Vagina (tissue), 2 donors: ENCODE measurements at regions not wholly inside any gene's neighbourhood (a gene's known extent, or its start where the extent isn't known, plus 50 kb on each side); places are given as distances from the start of the nearest gene placed in this dataset.

Experiments
- DNase-seq, 2 donors: peaks; one replicate each; pipeline ENCODE4 v3.0.0-alpha.2; 2017; ENCODE audit errors: extremely low spot score in 2 of 2
- H3K27ac ChIP-seq: fragments of 200-600 bp; sonication (generic); one replicate; pipeline ENCODE4 v1.5.1; 2019
- H3K27me3 ChIP-seq: fragments of 200-600 bp; sonication (generic); one replicate; pipeline ENCODE4 v1.5.1; 2019
- H3K36me3 ChIP-seq, 2 donors: fragments of 200-600 bp; sonication (generic); one replicate each; pipeline ENCODE4 v1.5.1; 2017 to 2019
- H3K4me1 ChIP-seq: fragments of 200-600 bp; sonication (generic); one replicate; pipeline ENCODE4 v1.5.1; 2019
- H3K4me3 ChIP-seq, 2 donors: fragments of 200-600 bp; sonication (generic); 1 replicate in 1 of 2; 2 replicates in 1 of 2; pipeline ENCODE4 v1.5.1; 2016 to 2019
- H3K9me3 ChIP-seq: fragments of 200-600 bp; sonication (generic); one replicate; pipeline ENCODE4 v1.5.1; 2019
- POLR2A ChIP-seq, 2 donors: fragments of 450-650 bp; IDR thresholded peaks; one replicate each; pipeline ENCODE4 v1.6.1; 2017; ENCODE audit warnings: antibody characterized with exemption in 2 of 2, mild to moderate bottlenecking in 2 of 2, moderate library complexity in 2 of 2
- POLR2AphosphoS5 ChIP-seq, 2 donors: sonication (generic); formaldehyde crosslinking; IDR thresholded peaks; one replicate each; pipeline ENCODE4 v1.9.0; 2017; ENCODE audit warnings: antibody characterized with exemption in 2 of 2, mild to moderate bottlenecking in 2 of 2, low read depth in 1 of 2; ENCODE audit not compliant: insufficient read depth in 1 of 2
- intact Hi-C: fragments of 100-400 bp; cut with DNase I; formaldehyde crosslinking; loops from one replicate; pipeline ENCODE4 v1.15.1; 2023
- TF ChIP-seq, protein P1 (sequence below), 3 experiments: fragments of 450-650 bp in 2 of 3; fragments of 200-600 bp in 1 of 3; sonication (generic) in 1 of 3; IDR thresholded peaks; one replicate each; pipeline ENCODE4 v1.5.1; 2017 to 2019; ENCODE audit warnings: antibody characterized with exemption in 3 of 3, mild to moderate bottlenecking in 2 of 3, moderate library complexity in 2 of 3

DNA sequence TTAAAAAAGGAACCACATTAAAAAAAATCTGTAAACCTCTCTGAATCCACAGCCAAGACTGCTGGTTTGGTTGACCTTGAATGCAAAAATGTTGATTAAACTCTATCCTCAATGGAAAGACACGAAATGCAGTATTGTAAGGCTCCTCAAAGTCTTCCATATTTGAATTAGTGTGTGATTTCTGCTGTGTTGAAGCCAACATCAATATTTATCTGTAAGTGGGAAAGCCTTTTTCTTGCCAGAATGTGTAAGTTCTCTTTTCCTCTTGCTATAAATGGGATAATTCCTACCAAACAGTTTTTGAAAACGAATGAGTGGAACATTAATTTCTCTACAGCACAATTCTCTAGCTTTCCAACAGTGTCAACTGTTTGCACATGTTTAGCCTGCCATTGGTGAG lies 422.1 kb upstream of the TNC start:
- intact Hi-C loops = no loop called here
- DNase-seq = no peak
- TF ChIP-seq POLR2A (IDR thresholded peaks at IDR 0.05) (no peak), POLR2AphosphoS5 (IDR thresholded peaks at IDR 0.05; ENCODE audit: insufficient read depth in 1 of 2, low read depth in 1 of 2) (no peak)
- TF ChIP-seq, protein P1, sequence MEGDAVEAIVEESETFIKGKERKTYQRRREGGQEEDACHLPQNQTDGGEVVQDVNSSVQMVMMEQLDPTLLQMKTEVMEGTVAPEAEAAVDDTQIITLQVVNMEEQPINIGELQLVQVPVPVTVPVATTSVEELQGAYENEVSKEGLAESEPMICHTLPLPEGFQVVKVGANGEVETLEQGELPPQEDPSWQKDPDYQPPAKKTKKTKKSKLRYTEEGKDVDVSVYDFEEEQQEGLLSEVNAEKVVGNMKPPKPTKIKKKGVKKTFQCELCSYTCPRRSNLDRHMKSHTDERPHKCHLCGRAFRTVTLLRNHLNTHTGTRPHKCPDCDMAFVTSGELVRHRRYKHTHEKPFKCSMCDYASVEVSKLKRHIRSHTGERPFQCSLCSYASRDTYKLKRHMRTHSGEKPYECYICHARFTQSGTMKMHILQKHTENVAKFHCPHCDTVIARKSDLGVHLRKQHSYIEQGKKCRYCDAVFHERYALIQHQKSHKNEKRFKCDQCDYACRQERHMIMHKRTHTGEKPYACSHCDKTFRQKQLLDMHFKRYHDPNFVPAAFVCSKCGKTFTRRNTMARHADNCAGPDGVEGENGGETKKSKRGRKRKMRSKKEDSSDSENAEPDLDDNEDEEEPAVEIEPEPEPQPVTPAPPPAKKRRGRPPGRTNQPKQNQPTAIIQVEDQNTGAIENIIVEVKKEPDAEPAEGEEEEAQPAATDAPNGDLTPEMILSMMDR (IDR thresholded peaks at IDR 0.05) = no peak
- no peaks in the 10 kb centered on the region for H3K9me3 ChIP-seq
- H3K27ac ChIP-seq = no peak overlapping the region
- no peaks in the 10 kb centered on the region for H3K36me3 ChIP-seq
- no peak overlapping the region for H3K4me3 ChIP-seq
- H3K27me3 ChIP-seq = no peaks in the 10 kb centered on the region
- H3K4me1 ChIP-seq = no peaks in the 10 kb centered on the region

DNA sequence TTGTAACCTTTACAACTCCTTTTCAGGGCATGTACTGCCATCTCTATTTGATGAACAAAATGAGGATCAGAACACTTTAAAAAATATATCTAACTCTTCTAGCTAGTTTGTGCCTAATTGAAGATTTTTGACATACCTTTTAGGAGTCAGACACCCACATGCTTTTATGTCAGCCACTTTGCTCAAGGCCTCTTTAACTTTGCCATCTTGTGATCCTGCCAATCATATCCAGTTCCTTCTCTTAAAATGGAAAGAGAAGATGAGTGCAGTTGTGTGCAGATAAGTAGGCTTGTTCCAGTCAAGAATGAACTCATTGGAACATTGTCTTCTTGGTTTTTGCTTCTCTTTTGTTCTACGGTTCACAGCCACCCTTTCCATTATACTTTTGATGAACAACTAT lies 425.6 kb upstream of the TNC start:
- Histone ChIP-seq H3K27me3 (no peaks in the 10 kb centered on the region), H3K36me3 (no peaks in the 10 kb centered on the region), H3K27ac (no peak overlapping the region), H3K9me3 (no peaks in the 10 kb centered on the region), H3K4me3 (no peak overlapping the region), H3K4me1 (no peaks in the 10 kb centered on the region)
- intact Hi-C loops = no loop called here
- no peak for TF ChIP-seq POLR2AphosphoS5 (IDR thresholded peaks at IDR 0.05; ENCODE audit: insufficient read depth in 1 of 2, low read depth in 1 of 2)
- TF ChIP-seq POLR2A (IDR thresholded peaks at IDR 0.05) = no peak
- TF ChIP-seq, protein P1 (IDR thresholded peaks at IDR 0.05) = no peak
- DNase-seq = no peak

GRCh38 chr9:115548609-115549260 lies 430.8 kb upstream of the TNC start:
- DNase-seq = no peak
- Histone ChIP-seq H3K9me3 (no peaks in the 10 kb centered on the region), H3K27ac (no peak overlapping the region), H3K4me3 (no peak overlapping the region), H3K27me3 (no peaks in the 10 kb centered on the region), H3K36me3 (no peaks in the 10 kb centered on the region), H3K4me1 (no peaks in the 10 kb centered on the region)
- TF ChIP-seq POLR2A (IDR thresholded peaks at IDR 0.05) (no peak), POLR2AphosphoS5 (IDR thresholded peaks at IDR 0.05; ENCODE audit: insufficient read depth in 1 of 2, low read depth in 1 of 2) (no peak)
- TF ChIP-seq, protein P1 (IDR thresholded peaks at IDR 0.05) = no peak
- intact Hi-C loops = no loop called here

- no peaks in the 10 kb centered on the region for H3K27me3 ChIP-seq
- intact Hi-C loops = no loop called here
- H3K4me3 ChIP-seq = no peak overlapping the region
- no peaks in the 10 kb centered on the region for H3K36me3 ChIP-seq
- H3K4me1 ChIP-seq = no peaks in the 10 kb centered on the region
- TF ChIP-seq POLR2A (IDR thresholded peaks at IDR 0.05) = no peak
- no peak for TF ChIP-seq POLR2AphosphoS5 (IDR thresholded peaks at IDR 0.05; ENCODE audit: insufficient read depth in 1 of 2, low read depth in 1 of 2)
- TF ChIP-seq, protein P1 (IDR thresholded peaks at IDR 0.05) = no peak
- DNase-seq = no peak
- H3K27ac ChIP-seq = no peak overlapping the region
- H3K9me3 ChIP-seq = no peaks in the 10 kb centered on the region
These were observed 433.4 kb upstream of the TNC start for GRCh38 chr9:115551396-115551795.

- DNase-seq = no peak
These were observed 435.3 kb upstream of the TNC start for GRCh38 chr9:115553060-115553773.

More at GRCh38 chr9:115553060-115553773, 435.3 kb upstream of the TNC start:
- Histone ChIP-seq H3K36me3 (no peaks in the 10 kb centered on the region), H3K4me3 (no peak overlapping the region), H3K9me3 (no peaks in the 10 kb centered on the region), H3K27ac (no peak overlapping the region), H3K27me3 (no peaks in the 10 kb centered on the region), H3K4me1 (no peaks in the 10 kb centered on the region)
- TF ChIP-seq POLR2AphosphoS5 (IDR thresholded peaks at IDR 0.05; ENCODE audit: insufficient read depth in 1 of 2, low read depth in 1 of 2) (no peak), POLR2A (IDR thresholded peaks at IDR 0.05) (no peak)
- TF ChIP-seq, protein P1 (IDR thresholded peaks at IDR 0.05) = no peak
- intact Hi-C loops = no loop called here
